Fibroblast of the conjunctiva (primary cell): ENCODE measurements at regions not wholly inside any gene's neighbourhood (a gene's known extent, or its start where the extent isn't known, plus 50 kb on each side); places are given as distances from the start of the nearest gene placed in this dataset.
"Not testable (repeated sequence)": the region's sequence is repeated elsewhere in the genome, so short reads cannot be mapped to it uniquely, and the experiment has no call there.

Experiments
- DNase-seq: peaks from one replicate; pipeline ENCODE4 v3.0.0-alpha.2; 2010; ENCODE audit warnings: low read depth

DNA sequence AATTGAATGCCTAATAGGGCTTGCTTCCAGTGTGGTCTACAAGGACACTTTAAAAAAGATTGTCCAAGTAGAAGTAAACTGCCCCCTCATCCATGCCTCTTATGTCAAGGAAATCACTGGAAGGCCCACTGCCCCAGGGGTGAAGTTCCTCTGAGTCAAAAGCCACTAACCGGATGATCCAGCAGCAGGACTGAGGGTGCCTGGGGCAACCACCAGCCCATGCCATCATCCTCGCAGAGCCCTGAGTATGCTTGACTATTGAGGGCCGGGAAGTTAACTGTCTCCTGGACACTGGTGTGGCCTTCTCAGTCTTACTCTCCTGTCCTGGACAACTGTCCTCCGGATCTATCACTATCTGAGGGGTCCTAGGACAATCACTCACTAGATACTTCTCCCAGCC lies 411.5 kb downstream of the TENT5A start:
- DNase-seq: no peak

- DNase-seq: no peak
Measured at GRCh38 chr6:81331526-81331925, 421.0 kb downstream of the TENT5A start.

GRCh38 chr6:81328700-81329099 lies 423.8 kb downstream of the TENT5A start:
- DNase-seq: no peak

DNA sequence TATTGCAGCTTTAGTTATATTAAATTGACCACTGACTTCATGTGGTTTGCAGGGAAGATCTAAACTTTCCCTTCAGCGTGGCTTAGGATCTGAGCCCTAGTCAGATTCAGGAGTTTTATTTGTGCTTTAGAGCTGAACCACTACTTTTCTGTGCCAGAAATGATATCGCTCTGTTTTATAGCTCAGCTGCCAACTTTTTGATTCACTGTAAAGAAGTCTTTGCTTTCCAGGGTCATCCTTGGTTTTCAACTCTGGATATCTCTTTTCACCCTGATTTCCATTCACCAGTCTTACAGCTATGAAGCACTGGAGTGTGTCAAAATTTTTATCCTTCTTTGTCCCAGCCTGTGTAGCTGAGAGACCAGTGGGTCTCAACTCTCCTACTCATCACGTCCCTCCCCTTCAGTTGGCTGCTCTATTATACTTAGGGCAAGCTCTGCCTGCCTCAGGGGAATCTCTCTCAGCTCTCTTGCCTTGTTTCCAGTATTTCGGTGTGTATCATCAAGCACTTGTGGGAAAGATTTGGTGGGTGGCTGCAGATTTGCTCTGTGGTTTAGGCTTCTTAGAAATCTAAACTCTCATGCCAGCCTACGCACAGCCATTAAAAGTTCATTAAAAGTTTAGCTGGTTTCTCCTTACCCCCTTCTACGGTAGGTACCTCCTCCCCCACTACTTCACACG lies 425.5 kb downstream of the TENT5A start:
- DNase-seq: no peak

DNA sequence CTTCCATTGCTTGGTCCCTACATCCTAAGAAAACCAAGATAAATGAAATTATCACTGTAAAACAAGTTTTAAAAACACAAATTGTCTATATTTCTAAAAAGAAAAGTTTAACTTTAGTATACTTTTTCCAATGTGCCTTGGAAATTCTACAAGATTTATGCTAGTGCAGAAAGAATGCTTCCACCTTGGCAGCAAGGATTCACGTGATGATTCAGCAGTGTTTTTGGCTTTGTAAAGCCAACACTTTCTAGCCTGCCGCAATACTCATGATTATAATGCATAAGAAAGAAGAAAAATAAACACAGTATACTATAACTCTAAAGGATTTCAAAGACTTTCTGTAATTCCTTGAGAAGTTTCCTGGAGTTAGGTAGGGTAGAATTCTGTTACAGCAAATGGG lies 442.7 kb downstream of the TENT5A start:
- DNase-seq: no peak

DNA sequence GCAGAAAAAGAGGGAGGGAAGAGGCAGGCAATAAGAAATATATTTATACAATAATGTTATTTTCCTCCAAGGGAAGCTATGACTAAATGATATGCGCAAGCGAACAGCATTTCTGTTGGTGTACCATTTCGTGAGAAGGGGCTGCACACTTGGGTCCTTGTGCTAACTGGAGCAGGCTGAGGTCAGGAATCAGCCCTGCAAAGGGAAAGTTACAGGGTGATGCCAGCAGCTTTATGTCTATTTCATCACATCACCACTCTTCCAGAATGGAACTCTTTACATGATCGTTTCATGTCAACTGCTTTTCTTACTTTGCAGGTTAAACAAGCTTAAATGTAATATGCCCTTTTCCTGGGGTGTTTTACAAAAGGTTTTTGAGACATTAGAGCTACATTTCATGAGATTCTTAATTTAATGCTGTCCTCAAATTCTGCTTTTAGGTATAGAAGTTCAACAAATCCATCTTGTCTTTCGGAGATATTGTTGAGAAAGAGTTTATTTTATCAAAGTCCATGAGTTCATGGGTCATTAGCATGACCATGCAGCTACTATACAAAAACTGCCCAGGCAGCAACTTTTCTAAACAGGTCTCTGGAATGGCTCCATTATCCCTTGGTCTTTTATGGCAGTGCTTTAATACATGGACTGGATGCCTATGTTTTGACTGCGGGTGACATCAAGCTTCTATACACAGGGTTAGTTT lies 443.8 kb downstream of the TENT5A start:
- no peak for DNase-seq

- no peak for DNase-seq
Measured at GRCh38 chr6:81307651-81308214, 444.7 kb downstream of the TENT5A start.

DNA sequence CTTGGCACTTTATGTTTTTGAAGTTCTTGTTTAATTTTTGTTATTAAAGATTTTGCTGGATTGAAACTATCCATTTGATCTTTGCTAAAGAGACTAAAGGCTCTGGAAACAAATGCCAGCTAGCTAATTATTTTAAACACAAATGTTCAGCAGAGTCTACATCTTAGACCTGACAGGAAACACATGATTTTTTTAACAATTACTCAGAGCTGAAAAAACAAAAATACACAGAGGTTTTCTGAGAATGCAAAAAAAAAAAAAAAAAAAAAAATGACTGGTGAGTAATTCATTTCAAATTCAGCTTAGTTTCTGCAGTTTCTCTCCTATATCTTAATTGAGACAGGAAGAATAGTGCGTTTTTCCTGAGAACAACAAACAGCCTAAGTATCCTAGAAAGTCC lies 448.0 kb downstream of the TENT5A start:
- no peak for DNase-seq

DNA sequence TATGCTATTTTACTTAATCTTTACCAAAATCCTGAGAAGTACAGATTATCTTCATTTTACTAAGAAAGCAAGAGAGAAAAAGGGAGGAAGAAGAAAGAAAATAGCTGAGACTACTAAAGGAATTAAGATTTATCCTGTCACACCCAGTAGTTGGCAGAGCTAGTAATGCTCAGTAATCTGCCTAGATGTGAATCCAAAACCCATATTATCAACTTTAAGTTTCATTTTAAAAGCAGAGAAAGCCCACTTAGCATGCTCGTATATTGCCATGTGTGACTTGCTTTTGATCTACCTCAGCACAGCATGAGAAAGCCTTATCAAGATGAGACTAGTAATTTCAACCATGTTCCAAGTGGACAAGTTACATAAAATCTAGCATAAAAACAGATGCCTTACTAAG lies 451.5 kb downstream of the TENT5A start:
- no peak for DNase-seq

DNA sequence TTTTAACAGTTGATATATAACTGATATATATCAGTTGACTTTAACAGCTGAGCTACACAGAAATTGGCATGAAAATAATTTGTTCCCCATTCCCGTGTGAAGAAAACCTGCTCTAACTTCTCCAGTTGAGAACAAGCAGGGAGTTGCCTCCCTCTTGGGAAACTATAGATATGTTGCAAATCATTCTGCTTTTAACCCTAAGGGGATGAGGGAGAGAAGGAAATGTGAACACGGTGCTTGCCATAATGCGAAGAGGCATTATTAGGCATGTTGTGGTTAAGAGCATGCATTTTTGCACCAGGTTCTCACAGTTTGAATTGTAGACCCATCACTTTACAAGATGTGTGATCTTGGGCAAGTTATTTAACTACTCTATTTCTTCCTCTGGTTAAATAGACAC lies 453.7 kb downstream of the TENT5A start:
- no peak for DNase-seq

DNA sequence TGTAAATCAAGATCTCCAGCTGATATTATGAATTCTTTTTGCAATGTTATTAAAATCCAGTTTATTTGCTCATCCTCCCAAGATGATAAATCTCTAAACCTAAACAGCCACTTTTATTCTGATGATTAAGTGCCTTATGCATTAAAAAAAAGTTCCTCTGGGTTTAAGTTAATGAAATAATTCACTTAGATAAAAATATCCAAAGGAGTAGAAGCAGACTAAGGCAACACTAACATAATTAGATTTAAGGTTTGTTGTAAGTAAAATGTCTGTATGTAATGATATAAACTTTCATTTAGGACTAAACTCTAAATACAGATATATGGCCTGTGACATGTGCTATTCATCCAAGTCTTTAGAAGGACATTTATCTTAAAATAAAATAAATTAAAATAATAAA lies 457.2 kb downstream of the TENT5A start:
- DNase-seq: no peak

GRCh38 chr6:81293896-81294295 lies 458.6 kb downstream of the TENT5A start:
- no peak for DNase-seq

DNA sequence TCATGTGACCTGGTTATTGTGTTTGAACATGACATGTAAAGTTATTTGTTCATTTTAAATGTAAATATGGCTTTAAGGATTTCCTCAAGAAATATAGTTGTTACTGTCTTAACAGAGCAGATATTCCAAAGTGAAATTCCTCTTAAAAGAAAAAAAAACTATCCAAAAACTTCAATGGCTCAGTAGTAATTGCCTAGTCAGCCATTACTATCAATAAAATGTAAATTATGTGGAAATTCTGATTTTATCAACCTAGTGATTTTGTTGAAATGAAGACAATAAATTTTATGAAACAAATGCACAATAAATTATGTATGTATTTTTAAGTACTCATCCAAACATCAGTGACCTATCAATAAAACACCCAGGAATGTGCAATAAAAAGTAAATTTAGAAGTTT lies 463.3 kb downstream of the TENT5A start:
- no peak for DNase-seq

GRCh38 chr6:81265106-81265505 lies 487.4 kb downstream of the TENT5A start:
- no peak for DNase-seq

GRCh38 chr6:81263531-81264168 lies 488.8 kb downstream of the TENT5A start:
- DNase-seq: no peak

GRCh38 chr6:81262656-81263055 lies 489.8 kb downstream of the TENT5A start:
- DNase-seq: no peak

GRCh38 chr6:81256223-81256622 lies 496.3 kb downstream of the TENT5A start:
- DNase-seq: not testable (repeated sequence)

DNA sequence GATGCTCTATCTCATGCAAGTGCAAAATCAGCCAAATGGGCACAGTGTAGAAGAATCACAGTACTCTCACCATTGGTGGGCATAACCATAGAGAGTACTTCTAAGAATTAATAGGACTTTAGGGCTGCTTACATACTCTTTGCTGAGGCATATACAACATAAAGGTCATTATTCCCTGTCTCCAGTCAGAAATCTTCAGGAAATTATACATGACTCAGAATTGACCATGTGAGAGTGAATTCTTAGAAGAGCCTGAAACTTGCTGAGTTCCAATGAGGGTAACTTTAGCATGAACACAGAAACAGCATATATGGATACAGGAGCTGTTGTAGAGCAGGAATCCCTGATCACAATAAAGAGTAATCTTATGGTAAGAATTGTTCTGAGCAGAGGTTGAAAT lies 498.7 kb downstream of the TENT5A start:
- DNase-seq: no peak

DNA sequence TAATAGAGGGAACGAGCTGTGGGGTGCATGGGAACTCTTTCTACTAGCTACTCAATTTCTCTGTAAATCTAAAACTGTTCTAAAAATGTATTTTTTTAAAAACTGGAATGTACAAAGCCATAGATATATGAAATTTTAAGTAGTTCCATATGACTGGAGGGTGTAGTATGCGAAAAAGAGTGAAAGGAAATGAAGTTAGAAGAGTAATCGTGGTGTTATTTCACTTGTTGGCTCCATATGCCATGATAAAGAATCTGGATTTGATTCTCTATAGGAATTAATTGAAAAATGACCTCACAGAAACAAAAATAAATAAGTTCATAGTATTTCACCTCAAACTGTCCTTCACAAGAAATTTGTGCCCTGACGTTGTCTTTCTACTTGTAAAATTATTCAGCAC lies 500.2 kb downstream of the TENT5A start:
- DNase-seq: no peak

- DNase-seq: no peak
Measured at GRCh38 chr6:81246200-81246599, 506.3 kb downstream of the TENT5A start.

DNA sequence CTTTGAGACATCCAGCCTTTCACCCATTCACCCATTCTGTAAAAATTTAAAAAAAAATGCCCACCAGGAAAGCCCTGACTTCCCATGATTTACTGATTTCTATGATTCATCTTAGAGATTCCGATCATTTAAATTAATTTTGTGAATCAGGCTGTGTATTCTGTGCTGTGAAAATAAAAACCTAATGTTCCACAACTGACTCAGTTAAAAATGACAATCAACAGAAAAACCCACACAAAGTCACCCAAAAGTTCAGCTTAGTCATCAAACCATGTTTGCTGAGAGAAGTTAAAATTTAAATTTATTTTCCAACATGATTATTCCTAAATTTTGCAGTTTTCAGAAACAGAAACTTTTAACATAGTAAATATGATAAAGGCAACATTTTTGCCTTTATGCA lies 509.9 kb downstream of the TENT5A start:
- DNase-seq: no peak

- DNase-seq: peak; percentile 41
Measured at GRCh38 chr6:81241126-81242041, 511.1 kb downstream of the TENT5A start.
